Astrocyte (in vitro differentiated cells and primary cell): ENCODE measurements at regions not wholly inside any gene's neighbourhood (a gene's known extent, or its start where the extent isn't known, plus 50 kb on each side); places are given as distances from the start of the nearest gene placed in this dataset.

Experiments
- DNase-seq: peaks from one replicate; pipeline ENCODE4 v3.0.0-alpha.2; 2010; ENCODE audit warnings: low read depth
- FAIRE-seq: peaks from 2 replicates; lab custom pipeline; 2011; peaks lifted over from hg19 to GRCh38; lab: Jason Lieb, UNC
- H2AFZ ChIP-seq: 2 replicates; pipeline ENCODE4 v1.6.0; 2012; ENCODE audit warnings: low read depth, low read length, inconsistent platforms
- H3K27ac ChIP-seq: 2 replicates; pipeline ENCODE4 v1.5.1; 2011; ENCODE audit warnings: low read depth, low read length, inconsistent platforms
- H3K27me3 ChIP-seq: 2 replicates; pipeline ENCODE4 v1.6.0; 2011; ENCODE audit warnings: low read length, inconsistent platforms; ENCODE audit not compliant: insufficient read depth
- H3K36me3 ChIP-seq: 2 replicates; pipeline ENCODE4 v1.5.1; 2011; ENCODE audit warnings: low read length, inconsistent platforms; ENCODE audit not compliant: insufficient read depth
- H3K4me1 ChIP-seq: 2 replicates; pipeline ENCODE4 v1.5.1; 2011; ENCODE audit warnings: low read length, inconsistent platforms; ENCODE audit not compliant: insufficient read depth
- H3K4me2 ChIP-seq: 2 replicates; pipeline ENCODE4 v1.6.0; 2012; ENCODE audit warnings: low read length, inconsistent platforms
- H3K4me3 ChIP-seq: 2 replicates; pipeline ENCODE4 v1.5.1; 2011; ENCODE audit warnings: low read depth, mild to moderate bottlenecking, low read length, inconsistent platforms; ENCODE audit not compliant: insufficient read depth
- H3K79me2 ChIP-seq: 2 replicates; pipeline ENCODE4 v1.6.0; 2012; ENCODE audit warnings: mild to moderate bottlenecking, low read length, inconsistent platforms; ENCODE audit not compliant: insufficient read depth
- H3K9ac ChIP-seq: 2 replicates; pipeline ENCODE4 v1.6.0; 2012; ENCODE audit warnings: mild to moderate bottlenecking, low read length, inconsistent platforms
- H3K9me3 ChIP-seq: 2 replicates; pipeline ENCODE4 v1.5.1; 2012; ENCODE audit warnings: low read depth, mild to moderate bottlenecking, low read length, inconsistent platforms; ENCODE audit not compliant: insufficient read depth
- H4K20me1 ChIP-seq: 2 replicates; pipeline ENCODE4 v1.6.0; 2012; ENCODE audit warnings: low read length, inconsistent platforms; ENCODE audit not compliant: insufficient read depth
- H3K27ac Mint-ChIP-seq: one replicate; pipeline ENCODE4 v1.8.0; 2021; ENCODE audit warnings: mild to moderate bottlenecking, mixed read lengths; ENCODE audit not compliant: unreplicated experiment
- H3K27me3 Mint-ChIP-seq: one replicate; pipeline ENCODE4 v1.8.0; 2021; ENCODE audit warnings: low read depth, mixed read lengths; ENCODE audit not compliant: unreplicated experiment
- H3K36me3 Mint-ChIP-seq: one replicate; pipeline ENCODE4 v1.8.0; 2021; ENCODE audit warnings: low read depth, mixed read lengths; ENCODE audit not compliant: unreplicated experiment
- H3K4me1 Mint-ChIP-seq: one replicate; pipeline ENCODE4 v1.8.0; 2021; ENCODE audit warnings: low read depth, mixed read lengths; ENCODE audit not compliant: unreplicated experiment
- H3K4me3 Mint-ChIP-seq: one replicate; pipeline ENCODE4 v1.8.0; 2021; ENCODE audit warnings: mild to moderate bottlenecking, moderate library complexity, mixed read lengths; ENCODE audit not compliant: unreplicated experiment
- H3K9me3 Mint-ChIP-seq: one replicate; pipeline ENCODE4 v1.8.0; 2021; ENCODE audit warnings: mild to moderate bottlenecking, mixed read lengths; ENCODE audit not compliant: unreplicated experiment
- CTCF ChIP-seq: IDR thresholded peaks from 2 replicates; pipeline ENCODE4 v1.5.1; 2011; ENCODE audit warnings: low read depth, mild to moderate bottlenecking, inconsistent platforms, low read length, moderate library complexity; ENCODE audit not compliant: insufficient read depth
- EZH2 ChIP-seq: IDR thresholded peaks from 2 replicates; pipeline ENCODE4 v1.6.1; 2012; ENCODE audit warnings: mild to moderate bottlenecking, low read length, inconsistent platforms; ENCODE audit not compliant: insufficient read depth

GRCh38 chrX:88604433-88605221 is 142.4 kb upstream of the CPXCR1 start:
- H3K27ac Mint-ChIP-seq = peak overlapping the region; percentile 58
- no peaks in the 10 kb centered on the region for H3K9me3 Mint-ChIP-seq
- Histone ChIP-seq H2AFZ (no peak overlapping the region), H4K20me1 (no peaks in the 10 kb centered on the region), H3K4me3 (no peak overlapping the region), H3K4me2 (peak overlapping the region; percentile 46), H3K79me2 (no peaks in the 10 kb centered on the region), H3K4me1 (no peaks in the 10 kb centered on the region), H3K36me3 (no peaks in the 10 kb centered on the region), H3K9me3 (no peaks in the 10 kb centered on the region), H3K27ac (peak overlapping the region; percentile 50), H3K27me3 (no peaks in the 10 kb centered on the region), H3K9ac (no peak overlapping the region)
- FAIRE-seq = peak; percentile 95
- no peaks in the 10 kb centered on the region for H3K36me3 Mint-ChIP-seq
- no peak overlapping the region for H3K4me3 Mint-ChIP-seq
- H3K27me3 Mint-ChIP-seq = no peaks in the 10 kb centered on the region
- peaks cover 4% of the 10 kb centered on the region for H3K4me1 Mint-ChIP-seq
- no peak for DNase-seq
- no peak for TF ChIP-seq CTCF
- no peak for TF ChIP-seq EZH2

DNA sequence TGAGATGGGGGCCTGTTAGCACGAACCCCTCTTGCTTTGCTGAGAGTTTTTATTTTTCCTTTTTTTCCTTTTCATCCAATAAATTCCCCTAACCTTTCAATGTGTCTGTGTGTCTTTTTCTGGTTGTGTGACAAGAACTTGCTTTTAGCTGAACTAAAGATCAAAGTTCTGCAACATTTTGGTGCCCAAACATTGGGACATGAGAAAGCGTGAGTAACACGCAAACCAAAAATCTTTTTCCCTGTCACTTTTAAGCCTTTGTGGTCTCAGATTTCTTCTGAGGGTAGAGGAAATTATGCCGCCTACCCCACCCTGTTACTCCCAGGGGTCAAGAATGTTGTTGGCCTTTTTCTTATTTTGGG is 141.8 kb upstream of the CPXCR1 start:
- Mint-ChIP-seq H3K27ac (no peak overlapping the region), H3K36me3 (no peaks in the 10 kb centered on the region), H3K27me3 (no peaks in the 10 kb centered on the region), H3K9me3 (no peaks in the 10 kb centered on the region), H3K4me1 (peaks cover 4% of the 10 kb centered on the region), H3K4me3 (no peak overlapping the region)
- TF ChIP-seq EZH2 = no peak
- no peak for TF ChIP-seq CTCF
- H2AFZ ChIP-seq = no peak overlapping the region
- H3K4me1 ChIP-seq = no peaks in the 10 kb centered on the region
- H3K36me3 ChIP-seq = no peaks in the 10 kb centered on the region
- no peak overlapping the region for H3K9ac ChIP-seq
- H3K4me3 ChIP-seq = no peak overlapping the region
- no peaks in the 10 kb centered on the region for H3K79me2 ChIP-seq
- H3K27me3 ChIP-seq = no peaks in the 10 kb centered on the region
- no peaks in the 10 kb centered on the region for H3K9me3 ChIP-seq
- H3K27ac ChIP-seq = peak overlapping the region; percentile 50
- H4K20me1 ChIP-seq = no peaks in the 10 kb centered on the region
- DNase-seq (no peak), FAIRE-seq (no peak)
- peak overlapping the region; percentile 46 for H3K4me2 ChIP-seq

DNA sequence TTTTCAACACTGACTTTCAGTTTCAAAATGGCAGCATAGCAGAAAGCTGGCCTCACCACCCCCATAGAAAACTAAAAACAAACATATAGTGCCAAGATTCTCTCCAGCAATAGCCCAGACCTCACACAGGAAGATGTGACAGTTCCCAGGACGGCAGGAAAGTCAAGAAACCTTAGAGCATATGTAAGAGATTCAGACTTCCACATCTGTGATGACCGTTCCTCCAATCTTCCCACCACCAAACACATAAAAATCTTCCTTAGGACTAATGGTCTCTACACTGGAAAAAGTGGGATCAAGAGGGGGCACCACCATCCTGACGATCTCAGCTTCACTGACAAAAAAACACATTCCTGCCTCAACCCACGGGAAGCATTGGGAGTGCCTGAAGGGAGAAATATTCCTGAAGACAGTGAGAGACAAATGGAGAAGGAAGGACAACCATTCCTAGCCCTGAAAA is 134.1 kb upstream of the CPXCR1 start:
- Histone ChIP-seq H3K27me3 (no peaks in the 10 kb centered on the region), H3K9ac (peak overlapping the region; percentile 64), H3K36me3 (no peaks in the 10 kb centered on the region), H3K4me1 (no peaks in the 10 kb centered on the region), H3K79me2 (no peaks in the 10 kb centered on the region), H3K9me3 (no peaks in the 10 kb centered on the region), H3K4me3 (peak overlapping the region; percentile 10), H2AFZ (peak overlapping the region; percentile 34), H3K27ac (peak overlapping the region; percentile 26), H4K20me1 (no peaks in the 10 kb centered on the region), H3K4me2 (peak overlapping the region; percentile 64)
- no peaks in the 10 kb centered on the region for H3K27me3 Mint-ChIP-seq
- no peaks in the 10 kb centered on the region for H3K36me3 Mint-ChIP-seq
- no peak overlapping the region for H3K27ac Mint-ChIP-seq
- DNase-seq = no peak
- H3K4me3 Mint-ChIP-seq = no peak overlapping the region
- peaks cover 1% of the 10 kb centered on the region for H3K4me1 Mint-ChIP-seq
- no peak for TF ChIP-seq CTCF
- TF ChIP-seq EZH2 = no peak
- H3K9me3 Mint-ChIP-seq = no peaks in the 10 kb centered on the region
- no peak for FAIRE-seq
